Kidney epithelial cell (primary cell): ENCODE measurements at regions not wholly inside any gene's neighbourhood (a gene's known extent, or its start where the extent isn't known, plus 50 kb on each side); places are given as distances from the start of the nearest gene placed in this dataset.

Experiments used
- DNase-seq: peaks from one replicate; pipeline ENCODE4 v3.0.0-alpha.2; 2010; ENCODE audit warnings: low read depth
- H3K27me3 ChIP-seq: 2 replicates; pipeline ENCODE4 v1.6.0; 2011; ENCODE audit warnings: low read length; ENCODE audit not compliant: control insufficient read depth, insufficient read depth
- H3K36me3 ChIP-seq: 2 replicates; pipeline ENCODE4 v1.5.1; 2011; ENCODE audit warnings: low read length; ENCODE audit not compliant: control insufficient read depth, insufficient read depth
- H3K4me3 ChIP-seq: 2 replicates; pipeline ENCODE4 v1.5.1; 2011; ENCODE audit warnings: low read depth, mild to moderate bottlenecking, control low read depth, low read length
- TF ChIP-seq, protein P1 (sequence below): IDR thresholded peaks from 2 replicates; pipeline ENCODE4 v1.5.1; 2011; ENCODE audit warnings: mild to moderate bottlenecking, moderate library complexity, low read length, control low read depth, inconsistent platforms; ENCODE audit not compliant: insufficient read depth, poor library complexity, severe bottlenecking

DNA sequence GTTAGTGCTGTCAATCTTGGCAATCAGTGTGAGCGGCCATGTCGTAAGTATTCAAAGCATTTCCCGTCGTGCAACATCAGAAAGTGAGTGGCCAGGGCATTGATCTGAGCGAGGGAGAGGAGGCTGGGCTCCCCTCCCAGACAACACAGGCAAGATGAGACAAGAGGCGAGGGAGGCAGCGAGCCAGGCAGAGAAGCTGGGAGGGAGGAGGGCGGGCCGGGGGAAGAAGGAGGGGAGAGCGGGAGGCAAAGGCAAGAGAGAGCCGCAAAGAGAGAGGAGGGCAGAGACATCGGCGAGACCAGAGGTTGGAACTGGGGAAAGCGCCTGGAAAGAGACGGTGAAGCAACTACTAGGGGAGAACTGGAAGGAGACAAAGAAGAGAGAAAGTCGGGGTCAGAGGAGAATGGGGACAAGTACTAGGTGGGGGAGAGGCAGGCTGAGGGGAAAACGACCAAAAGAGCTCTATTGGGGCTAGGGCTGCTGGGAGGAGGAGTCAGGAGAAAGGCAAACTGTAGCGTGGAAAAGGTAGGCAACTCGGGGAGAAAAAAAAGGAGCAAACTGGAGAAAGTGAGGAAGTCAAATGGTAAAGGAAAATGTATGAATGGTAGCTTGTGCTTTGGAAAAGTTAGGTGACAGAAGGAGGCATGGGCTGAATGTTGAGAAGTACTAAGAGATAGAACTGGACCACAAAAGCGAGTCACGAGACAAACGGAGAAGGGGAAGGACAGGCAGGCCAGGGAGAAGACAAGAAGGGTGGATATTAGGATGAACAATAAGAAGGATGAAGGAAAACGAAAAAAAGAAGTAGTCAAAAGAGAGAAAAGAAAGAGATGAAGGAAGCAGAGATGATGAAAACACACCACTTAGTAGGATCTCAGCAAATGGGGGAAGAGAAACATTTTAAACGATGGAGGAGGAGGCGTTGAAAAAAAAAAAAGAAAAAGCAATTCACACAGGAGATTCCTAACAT is 130.5 kb upstream of the C11orf58 start:
- no peak for DNase-seq
- TF ChIP-seq, protein P1, sequence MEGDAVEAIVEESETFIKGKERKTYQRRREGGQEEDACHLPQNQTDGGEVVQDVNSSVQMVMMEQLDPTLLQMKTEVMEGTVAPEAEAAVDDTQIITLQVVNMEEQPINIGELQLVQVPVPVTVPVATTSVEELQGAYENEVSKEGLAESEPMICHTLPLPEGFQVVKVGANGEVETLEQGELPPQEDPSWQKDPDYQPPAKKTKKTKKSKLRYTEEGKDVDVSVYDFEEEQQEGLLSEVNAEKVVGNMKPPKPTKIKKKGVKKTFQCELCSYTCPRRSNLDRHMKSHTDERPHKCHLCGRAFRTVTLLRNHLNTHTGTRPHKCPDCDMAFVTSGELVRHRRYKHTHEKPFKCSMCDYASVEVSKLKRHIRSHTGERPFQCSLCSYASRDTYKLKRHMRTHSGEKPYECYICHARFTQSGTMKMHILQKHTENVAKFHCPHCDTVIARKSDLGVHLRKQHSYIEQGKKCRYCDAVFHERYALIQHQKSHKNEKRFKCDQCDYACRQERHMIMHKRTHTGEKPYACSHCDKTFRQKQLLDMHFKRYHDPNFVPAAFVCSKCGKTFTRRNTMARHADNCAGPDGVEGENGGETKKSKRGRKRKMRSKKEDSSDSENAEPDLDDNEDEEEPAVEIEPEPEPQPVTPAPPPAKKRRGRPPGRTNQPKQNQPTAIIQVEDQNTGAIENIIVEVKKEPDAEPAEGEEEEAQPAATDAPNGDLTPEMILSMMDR, result no peak
- no peaks in the 10 kb centered on the region for H3K36me3 ChIP-seq

DNA sequence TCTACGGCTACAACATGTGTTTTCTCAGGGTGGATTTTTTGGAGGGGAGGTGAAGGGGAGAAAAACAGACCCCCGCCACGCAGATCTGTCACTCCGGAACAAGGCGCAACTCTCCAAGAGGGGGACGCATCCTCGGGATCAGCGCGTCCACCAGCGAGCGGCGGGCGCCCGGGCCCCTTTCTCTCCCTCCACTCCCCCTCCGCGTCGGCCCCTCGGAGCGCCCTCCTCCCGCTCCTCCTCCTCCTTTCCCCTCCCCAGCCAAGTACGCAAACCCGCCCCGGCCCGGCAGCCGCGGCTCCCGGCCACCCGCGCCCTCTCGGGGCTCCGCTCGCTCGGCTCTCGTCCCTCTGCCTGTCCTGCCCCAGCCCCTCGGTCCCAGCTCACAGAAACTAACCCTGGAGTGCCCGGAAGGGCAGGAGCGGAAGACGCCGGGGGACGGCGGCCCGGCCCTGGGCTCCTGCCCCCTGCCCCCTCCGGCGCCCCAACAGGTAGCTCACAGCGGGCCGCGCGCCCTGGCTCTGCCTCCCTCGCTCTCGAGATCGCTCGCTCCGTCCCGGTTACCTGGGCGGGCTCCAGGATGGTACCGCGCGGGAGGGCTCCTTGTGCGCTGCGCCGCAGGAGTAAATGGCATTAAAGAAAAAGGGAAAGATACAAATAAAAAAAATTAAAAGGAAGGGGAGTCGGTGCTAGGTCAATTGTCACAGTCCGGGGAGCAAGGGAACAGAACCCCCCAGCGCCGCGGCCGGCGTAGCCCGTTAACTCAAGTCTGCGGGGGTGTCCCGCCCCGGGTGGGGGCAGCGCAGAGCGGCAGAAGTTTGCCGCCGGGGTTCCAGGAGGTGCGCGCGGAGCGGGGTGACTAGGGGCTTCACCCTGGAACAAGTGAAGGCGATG is 131.4 kb upstream of the C11orf58 start:
- H3K27me3 ChIP-seq, result peaks cover 32% of the 10 kb centered on the region
- DNase-seq, result no peak
- TF ChIP-seq, protein P1, result no peak
- no peaks in the 10 kb centered on the region for H3K36me3 ChIP-seq
- H3K4me3 ChIP-seq, result peak overlapping the region; percentile 68

More for the DNA sequence above, 130.5 kb upstream of the C11orf58 start:
- Histone ChIP-seq H3K27me3 (peaks cover 39% of the 10 kb centered on the region), H3K4me3 (peak overlapping the region; percentile 68)

DNA sequence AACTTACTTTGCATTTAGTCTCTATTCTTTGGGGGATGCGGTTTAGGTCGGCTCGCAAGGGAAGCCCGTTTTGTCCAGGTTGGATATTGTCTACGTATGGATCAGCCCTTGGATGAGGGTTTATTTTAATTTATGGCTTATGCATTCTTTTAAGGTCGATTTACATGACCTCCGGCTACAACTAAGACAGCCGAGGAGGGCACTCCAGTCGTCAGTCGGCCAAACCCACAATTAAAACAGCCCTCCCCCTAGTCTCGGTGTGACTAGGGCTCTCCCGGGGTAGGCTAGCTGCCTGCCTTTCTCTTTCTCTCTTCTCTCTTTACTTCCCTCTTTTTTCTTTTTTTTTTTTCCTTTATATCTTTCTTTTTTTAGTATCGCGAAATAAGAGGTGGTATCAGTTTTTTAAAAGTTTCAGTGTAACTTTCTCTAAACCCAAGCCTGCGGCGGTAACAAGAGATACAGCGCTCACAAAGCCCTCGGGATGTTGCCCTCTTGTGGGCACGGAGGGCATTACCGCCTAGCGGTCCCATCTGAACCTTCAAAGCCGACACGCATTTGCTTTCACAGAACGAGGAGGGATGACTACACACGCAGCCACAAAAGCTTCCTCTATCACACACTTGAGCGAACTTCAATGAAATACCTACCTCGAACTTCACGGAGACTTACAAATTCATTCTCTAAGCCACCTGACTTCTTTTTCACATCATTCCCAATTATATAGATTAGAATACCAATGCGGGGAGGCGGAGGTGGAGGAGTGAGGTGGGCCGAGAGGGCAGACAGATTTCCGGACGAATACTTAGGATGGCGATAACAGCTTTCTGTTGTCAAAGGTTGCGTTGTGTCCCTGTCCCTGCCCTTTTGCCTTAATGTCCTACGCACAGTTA is 132.3 kb upstream of the C11orf58 start:
- peaks cover 23% of the 10 kb centered on the region for H3K27me3 ChIP-seq
- H3K4me3 ChIP-seq, result peak overlapping the region; percentile 68
- no peaks in the 10 kb centered on the region for H3K36me3 ChIP-seq
- DNase-seq, result peak; percentile 76
- TF ChIP-seq, protein P1, result peak; percentile 90

DNA sequence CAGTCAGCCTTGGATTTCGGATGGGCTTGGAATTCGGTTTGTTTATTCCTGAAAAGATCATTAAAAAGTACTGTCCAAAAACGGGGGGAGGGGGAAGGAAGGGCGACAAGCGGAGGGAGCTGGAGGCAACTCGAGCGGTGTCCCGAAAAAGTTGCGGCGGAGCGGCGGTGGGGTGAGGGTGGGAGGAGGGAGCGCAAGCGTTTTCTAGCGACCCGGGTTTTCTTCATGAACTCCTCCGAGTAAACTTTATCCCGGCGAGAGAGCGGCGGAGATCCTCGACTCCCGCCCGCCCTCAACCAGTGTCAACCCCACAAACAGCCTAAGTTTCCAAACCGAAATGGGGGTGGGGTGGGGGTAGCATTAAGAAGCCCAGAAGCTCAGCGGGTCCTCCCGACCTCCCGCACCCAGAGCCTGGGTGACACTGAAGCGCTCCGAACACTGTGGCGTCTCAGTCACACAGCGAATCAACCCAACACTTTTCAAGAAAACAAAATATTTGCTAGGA is 133.0 kb upstream of the C11orf58 start:
- Histone ChIP-seq H3K36me3 (no peaks in the 10 kb centered on the region), H3K4me3 (peak overlapping the region; percentile 62), H3K27me3 (peaks cover 16% of the 10 kb centered on the region)
- TF ChIP-seq, protein P1, result no peak
- no peak for DNase-seq

DNA sequence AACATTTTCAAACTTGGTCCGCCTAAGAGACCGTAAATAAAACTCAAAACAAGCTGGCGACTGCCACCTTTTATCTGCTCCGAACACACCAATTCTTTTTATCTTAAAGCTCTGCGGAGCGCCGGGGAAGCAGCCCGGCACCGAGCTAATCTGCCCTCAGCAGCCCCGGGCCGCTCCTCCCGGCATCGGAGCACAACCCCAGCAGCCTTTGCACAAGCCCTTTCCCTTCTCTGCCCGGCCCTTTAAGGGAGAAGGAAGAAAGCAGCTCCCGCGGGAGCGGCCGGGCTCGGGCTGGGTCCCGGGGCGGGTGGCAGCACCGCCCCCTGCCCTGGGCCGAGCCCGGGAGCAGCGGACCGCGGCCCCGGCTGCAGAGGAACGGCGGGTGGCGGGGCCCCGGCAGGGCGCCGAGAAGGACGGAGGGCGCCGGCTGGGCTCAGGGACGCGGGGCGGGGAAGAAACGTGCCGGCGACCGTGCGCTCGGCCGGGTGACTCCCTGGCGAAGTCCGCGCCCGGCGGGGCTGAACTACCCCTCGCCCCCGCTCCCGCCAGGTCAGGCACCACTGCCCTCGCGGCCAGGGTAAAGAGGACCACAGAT is 133.6 kb upstream of the C11orf58 start:
- TF ChIP-seq, protein P1, result no peak
- no peak for DNase-seq
- Histone ChIP-seq H3K36me3 (no peaks in the 10 kb centered on the region), H3K4me3 (peak overlapping the region; percentile 62), H3K27me3 (peaks cover 10% of the 10 kb centered on the region)
